ENCODE measurements at regions not wholly inside any gene's neighbourhood (a gene's known extent, or its start where the extent isn't known, plus 50 kb on each side); places are given as distances from the start of the nearest gene placed in this dataset.
"Not testable (repeated sequence)": the region's sequence is repeated elsewhere in the genome, so short reads cannot be mapped to it uniquely, and the experiment has no call there.

DNA sequence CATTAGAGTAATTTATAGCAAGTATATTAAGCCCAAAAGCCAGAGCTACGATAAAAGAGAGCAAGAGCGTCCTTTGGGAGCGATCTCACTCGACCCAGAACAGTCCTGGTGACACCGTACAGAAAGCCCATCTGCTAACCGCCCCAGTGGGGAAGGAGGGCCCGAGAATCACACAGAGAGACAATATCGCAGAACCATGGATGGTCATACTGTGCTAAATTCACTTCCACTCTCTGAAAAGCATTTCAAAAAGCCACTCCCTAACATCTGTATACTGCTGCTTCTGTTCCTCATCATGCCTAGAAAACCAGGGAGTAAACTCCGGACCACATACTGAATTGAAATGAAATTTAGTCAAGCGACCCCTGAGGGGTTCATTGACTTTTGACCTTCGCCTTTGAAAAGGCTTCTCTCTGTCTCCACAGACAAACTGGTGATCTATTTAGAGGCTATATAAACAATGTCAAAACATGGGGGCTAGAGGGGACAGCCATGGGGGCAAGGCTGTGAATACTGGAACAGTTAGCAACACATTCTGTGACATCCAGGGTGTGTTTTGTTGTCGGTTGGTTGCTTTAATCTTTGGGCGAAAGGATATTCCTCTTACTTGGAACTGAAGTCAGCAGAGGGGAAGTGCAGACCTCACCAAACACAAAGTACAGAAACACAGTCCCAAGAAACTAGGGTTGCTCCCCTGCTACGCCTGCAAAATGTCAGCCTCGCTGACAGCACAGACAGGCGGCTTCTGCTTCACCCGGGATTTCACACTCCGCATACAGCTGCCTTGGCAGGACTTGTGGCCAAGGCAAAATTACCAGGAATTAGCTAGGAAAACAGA is 129.0 kb upstream of the RASGEF1B start:
- Histone ChIP-seq H3K4me3 (ENCODE audit: low read length) (no peak overlapping the region), H3K9ac (ENCODE audit: low read length) (no peak overlapping the region), H3K9me3 (ENCODE audit: control insufficient read depth, low read length) (peaks cover 7% of the 10 kb centered on the region), H3K36me3 (ENCODE audit: control insufficient read depth, insufficient read depth, low read length, severe bottlenecking) (no peaks in the 10 kb centered on the region), H3K4me1 (ENCODE audit: control insufficient read depth, insufficient read depth, low read length) (peaks cover 20% of the 10 kb centered on the region), H3K27me3 (replicated peaks; ENCODE audit: control insufficient read depth, insufficient read depth, low read length) (no peaks in the 10 kb centered on the region)
- peak; percentile 16 for DNase-seq (ENCODE audit: low read depth)

DNA sequence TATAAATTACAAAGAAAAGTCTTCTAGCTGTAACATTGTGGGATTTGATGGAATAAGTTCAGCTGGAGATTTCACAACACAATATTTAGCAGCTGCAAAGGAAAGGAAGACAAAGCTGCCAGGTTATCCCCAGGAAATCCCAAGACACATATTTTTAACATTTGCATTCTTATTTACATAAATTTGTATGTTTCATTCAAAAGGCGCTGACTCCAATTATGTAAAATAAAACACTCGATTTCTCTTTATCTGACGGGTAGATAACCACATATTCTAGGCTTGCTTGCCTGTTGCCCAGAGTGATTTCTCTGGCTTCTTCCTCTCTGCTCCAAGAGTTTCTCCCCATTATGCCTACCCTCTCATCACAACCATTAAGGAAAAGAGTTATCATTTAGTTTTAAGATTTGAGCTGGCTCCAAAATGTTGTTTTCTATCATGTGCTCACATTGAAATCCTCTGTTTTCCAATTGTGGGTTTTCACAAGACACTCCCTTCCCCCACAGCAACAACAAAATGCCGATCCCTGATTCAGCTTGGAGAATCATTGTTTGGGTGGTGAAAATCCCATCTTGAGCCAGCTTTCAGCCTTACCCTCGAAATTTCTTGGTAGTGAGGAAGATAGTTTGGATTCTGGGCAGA is 128.2 kb upstream of the RASGEF1B start:
- Histone ChIP-seq H3K4me1 (ENCODE audit: control insufficient read depth, insufficient read depth, low read length) (peaks cover 20% of the 10 kb centered on the region), H3K9ac (ENCODE audit: low read length) (no peak overlapping the region)
- no peak for DNase-seq (ENCODE audit: low read depth)

DNA sequence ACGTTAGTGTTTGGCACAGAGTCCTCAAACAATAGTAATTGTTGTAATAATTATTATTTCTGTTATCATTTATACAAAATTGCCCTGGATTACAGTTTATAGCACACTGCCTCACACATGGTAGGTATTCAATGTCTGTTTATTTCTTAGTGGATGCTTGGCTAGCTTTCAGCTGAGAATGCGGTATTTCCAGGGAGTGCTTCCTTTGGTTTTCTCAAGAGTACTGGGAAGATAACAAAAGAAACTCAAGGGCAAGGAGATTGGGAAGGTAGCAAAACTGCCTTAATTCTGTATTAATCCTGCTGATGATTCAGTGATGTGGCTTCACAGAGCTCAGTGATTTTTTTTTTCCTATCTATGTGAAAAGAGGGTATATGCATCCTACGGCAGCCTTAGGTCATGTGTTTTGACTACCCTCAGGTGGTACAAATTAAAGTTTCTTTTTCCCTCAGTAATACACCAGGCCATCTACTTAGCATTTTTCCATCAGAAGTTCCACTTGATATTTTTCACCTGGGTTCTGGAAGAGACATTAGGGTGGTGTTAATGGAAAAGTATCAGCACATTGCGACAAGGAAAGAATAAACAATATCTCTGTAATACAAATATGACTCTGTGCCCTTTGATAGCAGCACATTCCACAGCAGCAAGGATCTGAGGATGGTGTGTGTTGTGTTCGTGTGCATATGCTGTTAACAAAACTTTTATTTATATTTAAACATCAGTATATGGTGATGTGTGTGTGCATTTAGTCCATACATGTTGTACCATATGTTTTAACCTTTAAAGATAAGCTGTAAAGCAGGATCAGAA is 124.3 kb upstream of the RASGEF1B start:
- Histone ChIP-seq H3K9ac (ENCODE audit: low read length) (no peak overlapping the region), H3K27me3 (replicated peaks; ENCODE audit: control insufficient read depth, insufficient read depth, low read length) (no peaks in the 10 kb centered on the region), H3K4me3 (ENCODE audit: low read length) (no peak overlapping the region), H3K9me3 (ENCODE audit: control insufficient read depth, low read length) (peaks cover 7% of the 10 kb centered on the region), H3K36me3 (ENCODE audit: control insufficient read depth, insufficient read depth, low read length, severe bottlenecking) (no peaks in the 10 kb centered on the region), H3K4me1 (ENCODE audit: control insufficient read depth, insufficient read depth, low read length) (peaks cover 17% of the 10 kb centered on the region)
- no peak for DNase-seq (ENCODE audit: low read depth)

More for the DNA sequence above, 128.2 kb upstream of the RASGEF1B start:
- Histone ChIP-seq H3K4me3 (ENCODE audit: low read length) (no peak overlapping the region), H3K27me3 (replicated peaks; ENCODE audit: control insufficient read depth, insufficient read depth, low read length) (no peaks in the 10 kb centered on the region), H3K36me3 (ENCODE audit: control insufficient read depth, insufficient read depth, low read length, severe bottlenecking) (no peaks in the 10 kb centered on the region), H3K9me3 (ENCODE audit: control insufficient read depth, low read length) (peaks cover 7% of the 10 kb centered on the region)

DNA sequence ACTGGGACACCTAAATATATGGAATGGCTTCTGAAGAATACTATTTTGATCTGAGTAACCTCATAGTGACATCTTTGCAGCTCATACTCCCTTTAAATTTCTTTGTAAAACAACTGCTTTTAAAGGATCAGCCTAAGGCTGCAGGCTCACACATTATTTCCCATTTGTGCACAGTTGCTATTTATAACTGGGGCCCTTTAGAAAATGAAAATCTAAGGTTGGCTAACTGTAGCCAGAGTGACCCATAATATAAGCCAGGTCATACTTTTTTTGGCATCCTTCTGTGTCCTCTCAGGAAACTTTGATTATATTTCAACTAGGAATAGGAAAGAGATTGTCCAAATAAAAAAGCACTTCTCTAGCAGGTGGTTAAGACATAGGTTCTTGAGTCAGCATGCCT is 123.6 kb upstream of the RASGEF1B start:
- no peak for DNase-seq (ENCODE audit: low read depth)
- Histone ChIP-seq H3K9me3 (ENCODE audit: control insufficient read depth, low read length) (peaks cover 7% of the 10 kb centered on the region), H3K4me3 (ENCODE audit: low read length) (no peak overlapping the region), H3K4me1 (ENCODE audit: control insufficient read depth, insufficient read depth, low read length) (peaks cover 12% of the 10 kb centered on the region), H3K9ac (ENCODE audit: low read length) (no peak overlapping the region), H3K36me3 (ENCODE audit: control insufficient read depth, insufficient read depth, low read length, severe bottlenecking) (no peaks in the 10 kb centered on the region), H3K27me3 (replicated peaks; ENCODE audit: control insufficient read depth, insufficient read depth, low read length) (no peaks in the 10 kb centered on the region)

DNA sequence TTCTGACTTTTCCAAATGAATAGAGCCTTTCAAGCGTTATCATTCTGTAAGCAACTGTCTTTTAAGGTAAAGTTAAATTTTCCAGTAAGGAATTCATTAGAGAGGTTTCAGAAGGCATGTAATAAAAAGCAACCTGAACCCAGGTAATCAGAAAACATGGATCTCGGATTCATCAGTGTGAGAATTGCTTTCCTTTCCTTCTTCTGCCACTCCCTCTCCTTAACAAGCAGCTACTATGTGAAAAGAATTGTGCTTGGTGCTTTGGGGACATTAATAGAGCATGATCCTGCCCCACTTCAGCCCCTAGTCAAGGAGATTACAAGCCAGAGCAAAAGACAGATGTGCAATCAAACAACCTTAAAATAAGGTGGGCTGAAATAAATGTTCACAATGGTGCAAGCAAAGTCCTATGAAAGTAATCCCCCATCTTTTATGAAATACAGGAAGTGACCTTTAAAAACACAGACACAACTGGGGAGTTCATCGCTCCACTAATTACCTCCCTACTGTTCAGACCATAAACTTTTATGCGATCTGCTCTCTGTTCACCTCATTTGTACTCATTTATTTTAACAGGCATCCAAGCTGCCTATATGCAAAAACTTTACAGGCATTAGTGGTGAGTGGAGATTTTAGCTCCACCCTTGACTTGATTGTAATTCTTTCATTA is 122.9 kb upstream of the RASGEF1B start:
- Histone ChIP-seq H3K9me3 (ENCODE audit: control insufficient read depth, low read length) (peaks cover 7% of the 10 kb centered on the region), H3K4me1 (ENCODE audit: control insufficient read depth, insufficient read depth, low read length) (peaks cover 6% of the 10 kb centered on the region), H3K4me3 (ENCODE audit: low read length) (no peak overlapping the region), H3K36me3 (ENCODE audit: control insufficient read depth, insufficient read depth, low read length, severe bottlenecking) (no peaks in the 10 kb centered on the region), H3K27me3 (replicated peaks; ENCODE audit: control insufficient read depth, insufficient read depth, low read length) (no peaks in the 10 kb centered on the region), H3K9ac (ENCODE audit: low read length) (no peak overlapping the region)
- DNase-seq (ENCODE audit: low read depth), result no peak

DNA sequence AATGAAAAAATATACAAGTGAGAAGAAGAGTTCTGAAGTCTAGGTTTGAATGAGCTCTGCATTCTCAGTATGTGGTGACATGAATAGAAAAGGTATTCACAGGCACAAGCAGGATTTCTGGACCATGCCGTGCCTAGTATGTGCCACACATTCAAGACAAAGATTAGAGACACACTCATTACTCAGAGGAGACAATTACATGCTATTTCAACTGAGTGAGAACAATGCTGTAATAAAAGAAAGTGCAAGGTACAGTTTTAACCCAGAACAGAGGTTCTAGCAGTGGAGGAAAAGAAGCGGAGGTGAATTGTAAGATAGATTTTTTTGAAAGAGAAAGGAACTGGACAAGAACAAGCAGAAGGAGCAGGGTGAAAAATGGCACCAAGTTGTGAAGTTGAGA is 121.0 kb upstream of the RASGEF1B start:
- Histone ChIP-seq H3K4me1 (ENCODE audit: control insufficient read depth, insufficient read depth, low read length) (no peaks in the 10 kb centered on the region), H3K27me3 (replicated peaks; ENCODE audit: control insufficient read depth, insufficient read depth, low read length) (no peaks in the 10 kb centered on the region), H3K4me3 (ENCODE audit: low read length) (no peak overlapping the region), H3K9ac (ENCODE audit: low read length) (no peak overlapping the region), H3K9me3 (ENCODE audit: control insufficient read depth, low read length) (peaks cover under 1% of the 10 kb centered on the region), H3K36me3 (ENCODE audit: control insufficient read depth, insufficient read depth, low read length, severe bottlenecking) (no peaks in the 10 kb centered on the region)
- DNase-seq (ENCODE audit: low read depth), result no peak

DNA sequence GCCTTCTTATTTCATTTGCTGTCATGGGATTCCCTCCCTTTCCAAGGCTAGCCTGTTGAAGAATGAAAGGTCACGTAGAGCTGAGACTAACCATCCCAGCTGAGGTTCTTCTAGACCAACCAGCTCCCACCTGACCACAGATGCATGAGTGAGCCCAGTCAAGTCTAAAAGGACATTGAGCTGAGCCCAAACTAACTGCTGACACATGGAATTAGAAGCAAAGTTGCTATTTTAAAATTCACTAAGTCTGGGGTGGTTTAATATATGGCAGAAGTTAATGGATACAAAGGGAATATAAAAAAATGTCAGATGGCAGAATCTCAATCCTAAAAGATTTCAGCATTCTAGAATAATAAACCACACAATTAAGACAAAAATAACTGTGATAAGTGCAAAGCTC is 118.9 kb upstream of the RASGEF1B start:
- Histone ChIP-seq H3K4me3 (ENCODE audit: low read length) (no peak overlapping the region), H3K9ac (ENCODE audit: low read length) (no peak overlapping the region), H3K36me3 (ENCODE audit: control insufficient read depth, insufficient read depth, low read length, severe bottlenecking) (no peaks in the 10 kb centered on the region), H3K27me3 (replicated peaks; ENCODE audit: control insufficient read depth, insufficient read depth, low read length) (no peaks in the 10 kb centered on the region), H3K9me3 (ENCODE audit: control insufficient read depth, low read length) (no peaks in the 10 kb centered on the region), H3K4me1 (ENCODE audit: control insufficient read depth, insufficient read depth, low read length) (no peaks in the 10 kb centered on the region)
- no peak for DNase-seq (ENCODE audit: low read depth)

DNA sequence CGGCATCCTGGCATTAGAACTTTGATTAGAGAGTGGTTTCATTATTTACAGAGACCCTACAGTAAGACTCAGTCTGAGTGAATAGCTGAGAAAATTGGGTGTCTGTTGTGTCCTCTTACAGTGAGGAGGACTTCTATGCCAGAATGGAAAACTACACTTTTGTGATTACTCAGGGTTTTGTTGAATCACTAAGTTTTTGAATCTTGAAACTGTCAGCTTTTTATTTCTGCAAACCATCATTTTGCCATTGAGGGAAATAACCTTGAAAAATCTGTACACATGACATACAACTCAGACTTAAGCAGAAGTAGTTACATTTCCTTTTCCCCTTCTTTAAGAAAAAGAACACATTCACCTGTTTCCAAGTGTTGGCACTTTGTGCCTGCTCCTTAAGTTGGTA is 117.6 kb upstream of the RASGEF1B start:
- H3K4me3 ChIP-seq (ENCODE audit: low read length), result no peak overlapping the region
- H3K27me3 ChIP-seq (replicated peaks; ENCODE audit: control insufficient read depth, insufficient read depth, low read length), result no peaks in the 10 kb centered on the region
- no peaks in the 10 kb centered on the region for H3K36me3 ChIP-seq (ENCODE audit: control insufficient read depth, insufficient read depth, low read length, severe bottlenecking)
- no peaks in the 10 kb centered on the region for H3K4me1 ChIP-seq (ENCODE audit: control insufficient read depth, insufficient read depth, low read length)
- H3K9me3 ChIP-seq (ENCODE audit: control insufficient read depth, low read length), result no peaks in the 10 kb centered on the region
- no peak for DNase-seq (ENCODE audit: low read depth)
- no peak overlapping the region for H3K9ac ChIP-seq (ENCODE audit: low read length)

DNA sequence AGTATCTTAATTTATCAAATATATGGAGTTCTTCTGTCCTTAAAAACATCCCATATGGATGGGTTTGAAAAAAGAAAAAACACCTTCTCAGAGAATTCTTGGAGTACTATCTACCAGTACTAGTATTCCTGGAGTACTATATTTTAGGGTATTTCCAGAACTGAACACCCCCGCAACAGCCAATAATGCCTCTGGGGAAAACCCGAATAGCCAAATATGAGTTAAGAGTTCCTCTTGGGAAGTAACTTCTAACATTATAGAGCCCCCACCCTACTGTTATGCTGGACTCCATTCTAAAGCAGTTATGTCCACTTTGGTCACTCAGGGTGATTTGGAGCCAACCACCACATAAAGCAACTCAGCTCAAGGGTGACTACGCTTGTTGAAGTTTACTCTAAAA is 115.0 kb upstream of the RASGEF1B start:
- Histone ChIP-seq H3K9ac (ENCODE audit: low read length) (no peak overlapping the region), H3K4me1 (ENCODE audit: control insufficient read depth, insufficient read depth, low read length) (no peaks in the 10 kb centered on the region), H3K36me3 (ENCODE audit: control insufficient read depth, insufficient read depth, low read length, severe bottlenecking) (no peaks in the 10 kb centered on the region), H3K9me3 (ENCODE audit: control insufficient read depth, low read length) (no peaks in the 10 kb centered on the region), H3K4me3 (ENCODE audit: low read length) (no peak overlapping the region), H3K27me3 (replicated peaks; ENCODE audit: control insufficient read depth, insufficient read depth, low read length) (no peaks in the 10 kb centered on the region)
- no peak for DNase-seq (ENCODE audit: low read depth)

DNA sequence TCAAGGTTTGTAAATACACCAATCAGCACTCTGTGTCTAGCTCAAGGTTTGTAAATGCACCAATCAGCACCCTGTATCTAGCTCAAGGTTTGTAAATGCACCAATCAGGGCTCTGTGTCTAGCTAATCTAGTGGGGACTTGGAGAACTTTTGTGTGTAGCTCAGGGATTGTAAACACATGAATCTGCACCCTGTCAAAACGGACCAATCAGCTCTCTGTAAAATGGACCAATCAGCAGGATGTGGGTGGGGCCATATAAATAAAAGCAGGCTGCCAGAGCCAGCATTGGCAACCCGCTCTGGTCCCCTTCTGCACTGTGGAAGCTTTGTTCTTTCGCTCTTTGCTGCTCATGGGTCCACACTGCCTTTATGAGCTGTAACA is 109.3 kb upstream of the RASGEF1B start:
- not testable (repeated sequence) for H3K9me3 ChIP-seq (ENCODE audit: control insufficient read depth, low read length); H3K36me3 ChIP-seq (ENCODE audit: control insufficient read depth, insufficient read depth, low read length, severe bottlenecking); H3K27me3 ChIP-seq (replicated peaks; ENCODE audit: control insufficient read depth, insufficient read depth, low read length); H3K4me3 ChIP-seq (ENCODE audit: low read length); DNase-seq (ENCODE audit: low read depth); H3K9ac ChIP-seq (ENCODE audit: low read length)
- peaks cover 12% of the 10 kb centered on the region for H3K4me1 ChIP-seq (ENCODE audit: control insufficient read depth, insufficient read depth, low read length)

Data from adipocyte (in vitro differentiated cells).